Psoas muscle (tissue), 7 donors: ENCODE measurements at regions not wholly inside any gene's neighbourhood (a gene's known extent, or its start where the extent isn't known, plus 50 kb on each side); places are given as distances from the start of the nearest gene placed in this dataset.

Source experiments
- ATAC-seq, 4 donors: fragments of 200-7000 bp; cut with Tn5 transposase; one replicate each; pipeline ENCODE4 v1.9.1; 2020; ENCODE audit warnings: moderate library complexity in 3 of 4, mild to moderate bottlenecking in 2 of 4
- DNase-seq, 2 donors: peaks; one replicate each; pipeline ENCODE4 v3.0.0-alpha.2; 2020
- H3K27ac ChIP-seq: fragments of 200-600 bp; one replicate; pipeline ENCODE4 v1.8.0; 2022
- H3K27me3 ChIP-seq, 3 donors: fragments of 200-600 bp in 1 of 3; one replicate each; pipeline versions ENCODE4 v1.6.1 to v1.8.0; 2013 to 2022; ENCODE audit warnings: low read length in 2 of 3, mild to moderate bottlenecking in 2 of 3, moderate library complexity in 1 of 3; ENCODE audit not compliant: insufficient read depth in 3 of 3
- H3K36me3 ChIP-seq, 2 donors: fragments of 200-600 bp in 1 of 2; one replicate each; pipeline versions ENCODE4 v1.6.1 to v1.8.0; 2013 to 2022; ENCODE audit warnings: low read depth in 1 of 2, mild to moderate bottlenecking in 1 of 2, moderate library complexity in 1 of 2; ENCODE audit not compliant: insufficient read depth in 1 of 2
- H3K4me1 ChIP-seq: fragments of 200-600 bp; one replicate; pipeline ENCODE4 v1.8.0; 2022
- H3K4me3 ChIP-seq: fragments of 200-600 bp; one replicate; pipeline ENCODE4 v1.8.0; 2022; ENCODE audit warnings: mild to moderate bottlenecking
- H3K9me3 ChIP-seq: fragments of 200-600 bp; one replicate; pipeline ENCODE4 v1.8.0; 2022
- WGBS, 3 donors: extraction: QIAGEN DNeasy Blood & Tissue Kit; methylation state at CpG; one replicate each; pipeline versions ENCODE4 v1.1.6 to v1.1.7; 2013; 5-methylcytosine and 5-hydroxymethylcytosine counted together
- intact Hi-C, 2 donors: fragments of 100-400 bp; cut with DNase I; formaldehyde crosslinking; loops; one replicate each; pipeline versions ENCODE4 v1.11.0 to v1.14.2; 2022
- TF ChIP-seq, protein P1 (sequence below): fragments of 200-600 bp; IDR thresholded peaks from one replicate; pipeline ENCODE4 v1.8.0; 2022; ENCODE audit warnings: antibody characterized with exemption
- donor health status: healthy with polysubstance abuse.
- donor health status: DM: no; HTN: no; CAD: no; lungs with moderate emphysema.
- donor health status: Bipolar disorder and iron deficiency.
- donor health status: healthy.
- donor health status: DM: yes; HTN: yes; CAD: no.
- donor health status: DM: no; HTN: no; CAD: no.
- donor health status: DM: yes; HTN: yes; CAD: no.

- DNase-seq, result no peak
- Histone ChIP-seq H3K4me3 (no peak overlapping the region), H3K4me1 (no peaks in the 10 kb centered on the region), H3K36me3 (no peaks in the 10 kb centered on the region), H3K27me3 (no peaks in the 10 kb centered on the region), H3K9me3 (no peaks in the 10 kb centered on the region), H3K27ac (no peak overlapping the region)
- no peak for ATAC-seq
- 84 to 90% (median 87%) methylated on average over 2 of the region's 2 CpGs for WGBS, 3 donors
- intact Hi-C loops, result no loop called here
- TF ChIP-seq, protein P1, sequence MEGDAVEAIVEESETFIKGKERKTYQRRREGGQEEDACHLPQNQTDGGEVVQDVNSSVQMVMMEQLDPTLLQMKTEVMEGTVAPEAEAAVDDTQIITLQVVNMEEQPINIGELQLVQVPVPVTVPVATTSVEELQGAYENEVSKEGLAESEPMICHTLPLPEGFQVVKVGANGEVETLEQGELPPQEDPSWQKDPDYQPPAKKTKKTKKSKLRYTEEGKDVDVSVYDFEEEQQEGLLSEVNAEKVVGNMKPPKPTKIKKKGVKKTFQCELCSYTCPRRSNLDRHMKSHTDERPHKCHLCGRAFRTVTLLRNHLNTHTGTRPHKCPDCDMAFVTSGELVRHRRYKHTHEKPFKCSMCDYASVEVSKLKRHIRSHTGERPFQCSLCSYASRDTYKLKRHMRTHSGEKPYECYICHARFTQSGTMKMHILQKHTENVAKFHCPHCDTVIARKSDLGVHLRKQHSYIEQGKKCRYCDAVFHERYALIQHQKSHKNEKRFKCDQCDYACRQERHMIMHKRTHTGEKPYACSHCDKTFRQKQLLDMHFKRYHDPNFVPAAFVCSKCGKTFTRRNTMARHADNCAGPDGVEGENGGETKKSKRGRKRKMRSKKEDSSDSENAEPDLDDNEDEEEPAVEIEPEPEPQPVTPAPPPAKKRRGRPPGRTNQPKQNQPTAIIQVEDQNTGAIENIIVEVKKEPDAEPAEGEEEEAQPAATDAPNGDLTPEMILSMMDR, result no peak
Observed at GRCh38 chr16:64784635-64785034, 337.2 kb downstream of the CDH11 start.

DNA sequence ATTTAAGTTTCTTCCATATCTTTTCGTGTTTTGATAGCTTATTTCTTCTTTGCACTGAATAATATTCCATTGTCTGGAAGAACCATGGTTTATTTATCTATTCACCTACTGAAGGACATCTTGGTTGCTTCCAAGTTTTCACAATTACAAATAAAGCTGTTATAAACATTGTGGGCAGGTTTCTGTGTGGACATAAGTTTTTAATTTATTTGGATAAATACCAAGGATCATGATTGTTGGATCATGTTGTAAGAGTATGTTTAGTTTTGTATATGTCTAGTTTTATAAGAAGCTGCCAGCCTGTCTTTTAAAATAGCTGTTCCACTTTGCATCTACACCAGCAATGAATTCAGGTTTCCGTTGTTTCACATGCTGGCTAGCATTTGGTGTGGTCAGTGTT, 339.4 kb downstream of the CDH11 start:
- 80 to 93% (median 90%) methylated on average over 2 of the region's 2 CpGs for WGBS, 3 donors

DNA sequence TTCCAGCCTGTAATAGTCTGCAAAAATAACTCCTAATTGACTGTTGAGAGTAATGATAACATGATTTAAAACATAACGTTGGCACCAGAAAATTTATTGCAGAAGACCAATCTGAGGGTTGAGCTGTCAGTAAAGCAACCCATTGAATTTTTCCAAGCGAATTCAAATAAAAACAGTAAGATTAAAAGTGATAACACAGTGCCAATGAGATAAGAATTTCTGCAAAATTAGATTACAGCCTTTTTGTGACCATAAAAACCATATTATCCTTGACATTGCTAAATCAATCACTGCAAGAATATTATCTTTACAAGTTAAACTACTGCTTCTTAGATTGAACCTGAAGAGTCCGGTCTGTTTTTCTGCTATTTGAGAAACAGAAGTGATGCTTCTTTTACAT, 341.4 kb downstream of the CDH11 start:
- no peak for ATAC-seq
- 72 to 76% (median 75%) methylated on average over 3 of the region's 3 CpGs for WGBS, 3 donors
- H3K9me3 ChIP-seq, result no peaks in the 10 kb centered on the region
- H3K27ac ChIP-seq, result no peak overlapping the region
- no peak overlapping the region for H3K4me3 ChIP-seq
- TF ChIP-seq, protein P1, result no peak
- intact Hi-C loops, result no loop called here
- H3K36me3 ChIP-seq, result no peaks in the 10 kb centered on the region
- H3K27me3 ChIP-seq, result no peaks in the 10 kb centered on the region
- no peak for DNase-seq
- H3K4me1 ChIP-seq, result no peaks in the 10 kb centered on the region

More for the DNA sequence above, 339.4 kb downstream of the CDH11 start:
- Histone ChIP-seq H3K4me1 (no peaks in the 10 kb centered on the region), H3K27me3 (no peaks in the 10 kb centered on the region), H3K36me3 (no peaks in the 10 kb centered on the region), H3K4me3 (no peak overlapping the region), H3K9me3 (no peaks in the 10 kb centered on the region), H3K27ac (no peak overlapping the region)
- ATAC-seq (no peak), DNase-seq (no peak)
- TF ChIP-seq, protein P1, result no peak
- intact Hi-C loops, result no loop called here

DNA sequence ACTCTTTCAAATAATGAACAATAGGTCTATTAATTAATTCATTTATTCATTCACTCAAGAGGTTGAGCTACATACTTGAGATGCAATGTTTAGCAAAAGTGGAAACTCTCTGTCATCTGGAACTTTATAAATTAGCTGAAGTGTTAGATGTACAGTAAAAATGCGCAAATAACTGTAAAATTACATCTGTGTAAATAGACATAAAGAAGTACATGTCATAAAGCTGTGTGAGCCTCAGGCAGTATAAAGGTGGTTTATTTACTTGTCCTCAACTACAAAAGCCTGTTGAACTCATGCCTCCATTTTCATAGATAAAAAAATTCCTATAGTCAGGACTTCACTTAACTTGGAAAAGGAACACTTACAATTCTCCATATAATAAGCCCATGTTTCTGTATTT, 343.1 kb downstream of the CDH11 start:
- WGBS, 3 donors, result 93 to 98% (median 95%) methylated on average over 1 of the region's 1 CpG
- H3K9me3 ChIP-seq, result no peaks in the 10 kb centered on the region
- H3K4me3 ChIP-seq, result no peak overlapping the region
- no peaks in the 10 kb centered on the region for H3K4me1 ChIP-seq
- DNase-seq, result no peak
- no peak for ATAC-seq
- TF ChIP-seq, protein P1, result no peak
- intact Hi-C loops, result no loop called here
- no peaks in the 10 kb centered on the region for H3K27me3 ChIP-seq
- no peak overlapping the region for H3K27ac ChIP-seq
- H3K36me3 ChIP-seq, result no peaks in the 10 kb centered on the region

- TF ChIP-seq, protein P1, result no peak
- Histone ChIP-seq H3K4me3 (no peak overlapping the region), H3K27me3 (no peaks in the 10 kb centered on the region), H3K4me1 (no peaks in the 10 kb centered on the region), H3K36me3 (no peaks in the 10 kb centered on the region), H3K9me3 (no peaks in the 10 kb centered on the region), H3K27ac (no peak overlapping the region)
- WGBS, 3 donors, result 65 to 76% (median 74%) methylated on average over 2 of the region's 2 CpGs
- no peak for ATAC-seq
- no peak for DNase-seq
- intact Hi-C loops, result no loop called here
Observed at GRCh38 chr16:64773638-64774037, 348.2 kb downstream of the CDH11 start.
